GM21423 (cell line): ENCODE measurements at regions not wholly inside any gene's neighbourhood (a gene's known extent, or its start where the extent isn't known, plus 50 kb on each side); places are given as distances from the start of the nearest gene placed in this dataset.

Experiments used
- ATAC-seq: cut with Tn5 transposase; IDR thresholded peaks from one replicate; pipeline ENCODE4 v1.9.1; 2021; ENCODE audit warnings: mild to moderate bottlenecking, moderate library complexity; ENCODE audit not compliant: unreplicated experiment

DNA sequence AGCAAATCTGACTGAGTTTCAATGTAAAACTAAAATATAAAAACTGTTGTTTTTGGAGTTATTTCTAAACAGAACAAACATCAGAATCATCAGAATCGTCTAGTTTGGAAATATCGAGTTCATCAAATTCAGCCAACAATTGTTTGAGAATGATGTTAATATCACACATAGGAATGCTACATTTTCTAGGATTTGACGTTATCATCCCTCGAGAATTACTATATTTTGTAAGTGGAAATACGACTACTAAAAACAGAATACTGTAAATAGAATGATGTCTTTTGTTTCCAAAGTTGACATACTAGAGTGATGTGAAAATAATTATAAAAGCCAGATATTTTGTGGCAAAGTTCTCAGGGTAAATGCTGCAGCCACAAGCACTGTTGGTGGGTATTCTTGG lies 805.9 kb downstream of the TLE1 start:
- ATAC-seq, result no peak

DNA sequence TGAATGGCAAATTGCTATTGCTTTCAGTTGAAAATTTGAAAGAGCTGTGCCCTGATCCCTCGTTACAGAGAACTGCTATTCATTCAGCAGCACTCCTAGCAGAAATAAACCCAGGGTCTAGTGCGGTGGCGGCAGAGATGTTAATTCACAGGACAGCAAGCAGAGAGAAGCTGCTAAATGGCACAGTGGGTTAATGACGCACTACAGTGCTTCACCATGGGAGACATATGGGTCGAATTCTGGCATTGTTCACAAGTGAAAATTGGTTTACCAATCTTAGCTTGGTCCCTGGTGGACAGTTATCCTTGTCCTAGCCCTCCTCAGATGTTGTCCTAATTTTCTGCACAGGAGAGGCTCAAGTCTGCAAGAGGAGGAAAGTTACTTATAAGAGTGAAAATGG lies 807.4 kb downstream of the TLE1 start:
- ATAC-seq, result no peak

DNA sequence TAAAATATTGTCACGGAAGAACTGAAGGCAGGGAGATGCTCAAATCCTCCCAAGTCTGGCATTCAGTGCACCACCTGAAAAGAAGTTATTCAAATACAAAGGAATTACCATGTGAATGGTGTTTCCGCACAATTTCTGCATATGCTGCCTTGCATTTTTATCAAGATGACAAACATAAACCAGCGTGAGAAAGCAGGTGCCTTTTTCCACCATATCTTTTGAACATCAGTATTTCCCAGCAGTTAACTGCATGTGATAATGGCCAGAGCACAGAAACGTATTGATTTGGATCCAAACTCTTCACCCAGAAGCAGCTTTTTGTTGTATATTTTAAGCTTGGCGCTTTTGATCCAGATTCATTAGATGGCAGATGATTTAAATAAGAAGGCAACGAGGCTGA lies 808.0 kb downstream of the TLE1 start:
- ATAC-seq, result no peak

DNA sequence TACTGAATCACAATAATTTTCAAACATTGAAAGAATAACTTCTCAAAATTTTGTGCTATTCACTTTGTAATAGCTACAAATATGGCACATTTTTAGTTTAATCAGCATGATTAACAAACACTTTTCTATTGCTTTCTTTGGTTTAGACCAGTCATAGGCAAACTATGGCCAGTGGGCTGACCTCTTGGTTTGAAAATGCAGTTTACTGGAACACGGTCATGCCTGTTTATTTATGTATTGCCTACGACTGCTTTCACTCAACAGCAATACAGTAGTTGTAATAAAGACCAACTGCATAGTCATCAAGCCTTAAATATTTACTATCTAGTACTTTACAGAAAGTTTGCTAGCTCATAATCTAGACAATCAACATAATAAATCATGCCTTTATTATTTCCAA lies 810.8 kb downstream of the TLE1 start:
- no peak for ATAC-seq

DNA sequence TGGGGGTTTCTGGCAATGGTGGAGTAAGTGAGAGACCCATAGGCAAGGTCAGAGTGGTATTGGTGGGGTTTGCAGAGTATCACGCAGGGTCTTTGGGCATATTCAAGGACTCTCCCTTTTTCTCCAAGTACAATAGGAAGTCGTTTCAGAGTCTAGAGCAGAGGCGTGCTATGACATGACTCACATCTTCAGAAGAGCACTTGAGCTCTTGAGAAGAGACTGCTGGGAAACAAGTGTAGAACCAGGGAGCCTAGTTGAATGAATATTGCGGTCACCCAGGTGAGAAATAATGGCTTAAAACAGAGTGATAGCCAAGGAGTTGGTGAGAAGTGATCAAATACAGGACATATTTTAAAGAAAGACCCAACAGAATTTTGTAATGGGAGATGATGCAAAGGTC lies 813.4 kb downstream of the TLE1 start:
- no peak for ATAC-seq

DNA sequence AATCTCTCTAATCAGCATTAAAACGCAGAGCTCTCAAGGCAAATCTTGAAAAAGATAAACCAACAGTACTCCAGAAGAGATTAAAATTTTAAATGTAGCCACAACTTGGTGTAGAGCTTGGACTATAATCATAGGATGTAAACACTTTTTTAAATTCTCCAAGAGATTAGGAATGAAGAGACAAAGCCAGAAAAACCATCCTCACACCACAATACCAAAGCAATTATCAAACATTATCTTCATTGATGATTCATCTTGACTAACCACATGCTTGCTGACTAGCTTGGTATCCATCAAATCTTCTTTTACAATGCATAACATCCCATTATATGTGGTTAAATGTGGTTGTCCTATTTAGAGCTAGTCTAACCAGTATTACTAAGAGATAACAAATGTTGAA lies 815.1 kb downstream of the TLE1 start:
- ATAC-seq, result no peak

DNA sequence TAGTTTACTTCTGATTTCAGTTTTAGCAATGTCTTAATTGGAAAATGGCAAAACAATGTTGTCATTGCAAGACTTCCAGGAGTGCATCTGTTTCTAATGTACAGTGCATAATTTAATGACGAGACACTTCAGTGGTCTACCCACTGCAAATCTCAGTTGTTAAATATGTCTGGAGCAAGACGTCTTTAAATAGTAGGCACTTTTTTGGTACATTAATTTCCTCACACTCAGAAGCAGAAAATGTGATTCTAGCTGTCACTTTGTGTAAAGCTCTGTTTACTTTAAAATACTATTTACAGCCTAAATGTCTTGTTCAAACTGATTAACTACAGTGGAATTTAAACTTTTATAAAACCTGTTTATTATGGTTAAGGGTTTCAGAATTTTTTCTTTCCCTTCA lies 815.5 kb downstream of the TLE1 start:
- ATAC-seq, result no peak

DNA sequence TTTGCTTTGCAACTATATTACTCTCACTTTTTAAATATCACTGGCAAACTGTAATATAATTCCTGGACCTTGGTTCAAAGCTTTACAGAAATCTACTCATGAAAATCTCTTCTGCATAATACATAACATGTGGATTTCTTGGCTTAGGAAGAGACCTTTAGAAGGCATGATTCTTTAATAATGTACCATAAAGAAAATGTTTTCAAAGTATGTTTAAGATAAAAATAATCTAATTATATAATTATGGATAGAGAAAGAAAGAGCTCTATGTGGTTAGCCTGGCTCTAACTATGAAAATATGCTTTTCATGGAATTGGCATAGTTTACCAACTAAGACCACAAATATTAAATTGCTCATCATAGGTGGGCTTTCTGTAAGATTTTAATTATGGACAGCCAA lies 817.8 kb downstream of the TLE1 start:
- ATAC-seq, result no peak

DNA sequence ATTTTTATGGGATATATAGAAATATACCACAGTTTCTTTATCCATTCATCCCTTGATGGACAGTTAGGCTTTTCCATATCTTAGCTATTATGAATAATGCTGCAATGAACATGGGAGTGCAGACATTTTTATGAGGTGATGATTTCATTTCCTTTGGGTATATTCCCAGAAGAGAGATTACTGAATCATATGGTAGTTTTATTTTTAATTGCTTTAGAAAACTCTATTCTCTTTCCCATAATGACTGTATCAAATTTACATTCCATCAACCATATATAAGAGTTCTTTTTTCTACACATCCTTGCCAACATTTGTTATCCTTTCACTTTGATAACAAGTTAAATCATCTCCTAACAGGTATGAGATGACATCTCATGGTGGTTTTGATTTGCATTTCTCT lies 821.6 kb downstream of the TLE1 start:
- no peak for ATAC-seq

DNA sequence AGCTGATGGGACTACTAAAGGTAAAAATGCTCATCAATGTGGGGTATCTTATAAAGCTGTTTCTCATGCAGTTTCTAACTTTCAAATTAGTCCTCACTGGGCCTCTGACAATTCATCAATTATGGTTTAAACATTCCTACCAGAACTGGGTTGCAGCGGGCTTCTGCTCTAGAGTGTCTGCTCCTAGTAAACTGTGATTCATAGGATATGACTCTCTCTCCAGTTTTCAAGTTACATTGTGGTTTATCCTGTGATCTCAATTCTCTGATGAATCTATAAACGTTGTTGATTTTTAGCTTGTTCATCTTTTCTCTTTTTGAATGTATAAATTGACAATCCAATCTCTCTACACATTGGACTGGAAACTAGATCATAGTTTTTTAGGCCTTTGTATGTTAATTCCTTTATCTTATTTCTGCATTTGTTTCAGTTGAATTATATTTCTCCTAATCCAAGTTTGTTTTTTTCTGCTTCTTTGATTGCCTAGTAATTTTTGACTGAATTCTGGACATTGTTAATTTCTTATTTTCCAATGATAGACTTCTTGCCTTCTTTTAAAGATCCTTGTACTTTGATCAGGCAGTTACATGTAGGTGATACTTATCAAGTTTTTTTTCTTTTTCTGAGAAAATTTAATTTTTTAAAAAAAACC lies 822.6 kb downstream of the TLE1 start:
- ATAC-seq, result no peak

DNA sequence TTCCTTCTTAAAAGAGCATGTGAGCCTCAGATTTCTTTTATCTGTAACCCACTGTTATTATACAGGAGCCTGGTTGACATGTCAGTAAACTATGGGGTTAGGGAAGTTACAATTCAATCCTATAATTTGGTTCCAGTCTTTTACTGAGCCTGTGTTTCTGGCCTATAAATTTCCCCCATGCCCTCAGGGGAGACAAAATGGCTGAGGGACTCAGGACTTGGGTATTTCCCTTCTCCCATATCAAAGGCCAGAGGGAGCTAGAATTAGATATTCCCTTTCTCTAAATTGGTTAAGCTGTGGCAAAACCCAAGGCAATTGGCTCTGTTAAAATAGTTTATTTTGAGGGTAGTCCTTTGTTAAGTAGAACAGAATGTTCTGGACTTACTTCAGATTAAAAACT lies 823.2 kb downstream of the TLE1 start:
- ATAC-seq, result no peak

DNA sequence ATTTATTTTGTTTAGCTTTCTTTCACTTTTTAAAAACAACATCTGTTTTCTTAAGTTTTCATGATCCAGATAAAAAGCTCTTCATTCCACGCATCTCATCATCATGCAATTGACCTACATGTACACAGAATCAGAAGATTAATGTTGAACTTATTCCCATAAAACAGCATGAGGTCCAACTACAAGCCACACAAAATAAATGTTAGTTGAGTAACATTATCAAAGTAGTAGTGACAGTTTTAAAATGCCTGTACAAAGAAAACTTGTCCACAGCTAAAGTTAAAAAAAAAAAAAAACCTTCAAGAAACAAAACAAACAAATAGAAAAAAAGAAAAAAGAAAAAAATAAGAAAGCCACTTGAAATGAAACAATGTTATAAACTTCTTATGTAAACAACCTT lies 846.3 kb downstream of the TLE1 start:
- ATAC-seq, result no peak

DNA sequence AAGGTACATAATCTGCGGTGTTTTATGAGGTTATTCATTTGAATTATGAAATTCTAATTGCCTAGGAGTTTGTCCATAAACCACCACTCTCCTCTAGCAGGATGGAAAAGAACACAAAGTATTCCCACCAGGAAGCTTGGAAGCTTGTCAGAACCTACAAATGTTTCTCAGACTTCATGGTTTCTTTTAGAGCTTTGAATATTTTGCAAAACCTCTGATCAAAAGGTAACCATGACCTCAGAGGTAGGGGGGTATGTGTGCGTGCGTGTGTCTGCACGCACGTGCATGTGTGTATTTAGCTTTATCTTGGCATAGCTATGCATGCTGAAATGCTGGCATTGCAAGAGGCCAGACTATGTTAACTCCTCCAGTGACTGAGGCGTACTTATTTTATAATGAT lies 847.0 kb downstream of the TLE1 start:
- ATAC-seq, result no peak

DNA sequence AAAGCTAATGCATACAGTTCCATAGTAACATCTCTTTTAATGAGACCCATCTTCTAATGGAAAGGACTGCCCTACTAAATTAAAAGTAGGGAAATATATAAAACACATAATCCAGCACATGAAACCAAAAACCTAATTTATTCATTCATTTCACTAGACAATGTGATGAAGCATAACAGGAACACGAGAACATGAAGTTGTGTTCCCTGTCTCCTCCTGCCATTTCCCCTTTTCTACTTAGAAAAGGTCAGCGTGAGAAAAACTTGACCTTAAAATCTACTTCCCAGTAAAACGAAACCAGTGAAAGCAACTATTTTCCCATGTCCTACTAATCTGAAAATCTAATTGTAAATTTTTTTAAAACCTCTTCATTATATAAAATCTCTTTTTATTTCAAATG lies 847.5 kb downstream of the TLE1 start:
- ATAC-seq, result no peak

DNA sequence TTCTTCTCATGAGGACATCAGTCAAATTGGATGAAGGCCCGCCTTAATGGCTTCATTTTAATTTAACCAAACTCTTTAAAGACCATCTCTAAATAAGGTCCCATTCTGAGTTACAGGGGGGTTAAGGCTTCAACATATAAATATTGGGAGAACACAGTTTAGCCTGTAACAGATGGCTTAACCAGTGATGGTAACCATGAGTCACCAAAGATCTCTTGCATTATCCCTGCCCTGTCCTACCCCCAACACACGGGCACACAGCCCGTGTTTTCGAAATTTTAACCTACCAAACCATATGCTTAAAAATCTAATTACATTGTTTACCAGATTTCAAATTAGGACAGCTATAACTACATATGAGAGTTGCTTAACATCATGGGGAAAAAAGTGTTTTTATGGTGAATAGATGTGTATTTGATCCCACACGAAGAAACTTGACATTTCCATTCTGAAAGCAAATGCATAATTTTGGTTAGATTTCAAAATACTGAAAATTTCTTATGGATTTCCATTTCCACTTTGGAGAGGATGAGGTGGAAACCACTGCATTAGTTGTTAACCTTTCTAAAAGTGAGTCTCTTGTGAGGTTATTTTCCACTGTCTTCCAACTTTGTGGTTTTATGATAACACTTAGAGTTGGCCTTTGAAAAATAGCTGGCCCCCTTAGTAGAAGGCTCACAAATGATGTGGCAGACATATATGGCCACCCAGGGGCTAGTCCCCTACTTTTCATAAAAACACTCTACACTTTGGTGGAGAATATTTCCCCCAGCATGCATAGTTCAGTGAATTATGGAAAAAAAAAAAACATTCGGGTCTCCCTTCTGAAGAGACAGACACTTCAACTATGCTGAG lies 849.3 kb downstream of the TLE1 start:
- no peak for ATAC-seq

DNA sequence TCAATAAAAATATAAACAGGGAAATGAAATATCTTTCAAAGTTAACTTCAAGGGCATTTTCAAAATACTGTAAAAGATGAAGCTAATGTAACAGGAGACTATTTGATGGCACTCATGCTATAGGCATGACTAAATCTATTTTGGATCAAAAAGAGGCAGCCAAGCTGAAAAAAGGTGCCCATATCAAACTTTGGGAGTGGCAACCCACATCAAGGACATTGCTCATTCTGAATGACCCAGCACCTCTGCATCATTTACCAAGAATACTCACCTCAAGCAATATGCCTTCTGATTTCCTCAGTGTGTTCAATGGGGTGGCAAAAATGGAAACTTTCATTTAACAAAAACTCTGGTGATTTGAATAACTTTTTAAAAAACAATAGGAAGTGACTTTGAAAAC lies 853.3 kb downstream of the TLE1 start:
- no peak for ATAC-seq

DNA sequence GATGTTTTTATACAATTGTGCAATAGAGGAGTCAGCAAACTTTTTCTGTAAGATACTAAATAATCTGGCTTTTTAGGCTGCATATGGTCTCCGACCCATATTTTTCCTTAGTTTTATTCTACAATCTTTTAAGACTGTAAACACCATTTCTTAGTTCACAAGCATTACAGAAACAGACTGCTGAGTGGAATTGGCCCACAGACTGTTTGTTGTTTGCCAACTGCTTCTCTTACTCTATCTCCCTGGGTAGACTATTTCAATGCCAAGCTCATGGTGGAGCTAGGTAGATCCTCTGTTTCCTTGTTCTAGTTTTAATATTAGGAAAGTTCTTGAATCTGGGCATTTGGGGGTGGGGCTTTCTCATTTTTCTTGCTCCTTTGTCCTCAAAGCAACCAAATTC lies 857.6 kb downstream of the TLE1 start:
- no peak for ATAC-seq

DNA sequence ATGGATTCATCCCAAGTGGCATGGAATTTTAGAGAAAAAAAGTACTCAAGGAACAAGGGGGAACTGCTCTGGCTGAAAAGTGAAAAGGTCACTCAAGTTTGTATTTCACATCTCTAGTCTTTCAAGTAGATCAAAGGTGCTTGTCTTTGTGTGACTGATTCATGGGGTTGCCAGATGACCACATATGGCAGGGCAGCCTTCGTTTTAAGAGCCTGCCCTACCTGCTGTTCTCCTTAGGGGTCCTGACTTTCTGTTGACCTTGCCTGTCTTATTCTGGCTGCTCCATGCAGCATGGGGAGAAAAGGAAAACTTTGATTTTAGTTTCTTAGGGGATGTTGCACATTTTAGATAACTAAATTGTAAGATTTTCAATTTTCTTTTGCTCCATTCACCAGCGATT lies 877.7 kb downstream of the TLE1 start:
- ATAC-seq, result no peak

DNA sequence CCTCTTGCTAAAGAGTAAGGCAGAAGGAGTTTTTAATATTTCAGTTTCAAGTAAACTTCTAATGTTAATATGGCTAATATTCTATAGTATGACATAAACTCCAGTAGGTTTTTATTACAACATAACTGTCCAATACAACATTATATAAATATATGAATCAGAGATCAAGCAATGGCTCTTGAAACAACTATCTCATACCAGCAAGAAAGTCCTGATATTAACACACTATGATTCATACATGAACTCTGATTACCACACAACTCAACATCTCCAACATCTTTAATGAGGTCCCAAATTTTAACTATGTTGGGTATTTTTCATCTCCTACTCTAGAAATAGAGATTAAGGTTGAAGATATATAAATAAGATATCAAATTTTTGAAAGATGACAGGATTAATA lies 878.3 kb downstream of the TLE1 start:
- no peak for ATAC-seq

DNA sequence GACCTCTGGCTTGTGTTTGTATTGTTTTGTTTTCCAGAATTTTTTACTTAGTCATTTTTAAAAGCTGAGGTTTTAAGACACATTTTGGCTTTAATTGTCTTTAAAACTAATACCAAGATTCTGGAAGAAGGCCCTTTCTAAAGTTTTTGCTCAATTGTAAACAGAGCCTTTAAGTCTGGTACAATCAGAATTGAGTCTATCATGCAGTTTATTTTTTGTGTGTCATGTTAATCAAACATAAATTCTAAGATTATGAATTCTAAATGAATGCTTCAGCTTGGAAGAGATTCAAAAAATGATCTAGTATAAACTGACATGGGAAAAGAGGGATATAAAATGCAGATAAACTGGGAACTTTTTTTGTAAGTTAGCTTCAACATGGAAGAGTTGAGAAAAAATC lies 882.7 kb downstream of the TLE1 start:
- no peak for ATAC-seq

DNA sequence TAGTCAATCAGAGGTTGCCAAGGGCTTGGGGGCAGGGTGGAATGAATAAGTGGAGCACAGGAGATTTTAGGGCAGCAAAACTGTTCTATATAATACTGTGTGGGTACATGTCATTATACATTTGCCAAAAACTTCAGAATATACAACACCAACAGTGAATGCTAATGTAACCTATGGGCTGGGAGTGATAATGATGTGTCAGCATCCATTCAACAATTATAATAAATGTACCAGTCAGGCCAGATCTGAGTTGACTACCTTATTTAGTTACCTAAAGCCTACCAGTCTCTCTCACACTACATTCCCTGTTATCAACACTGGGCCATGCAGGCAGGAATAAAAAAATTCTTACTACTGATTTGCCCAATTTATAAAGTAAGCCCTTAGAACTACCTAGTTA lies 884.5 kb downstream of the TLE1 start:
- ATAC-seq, result no peak

DNA sequence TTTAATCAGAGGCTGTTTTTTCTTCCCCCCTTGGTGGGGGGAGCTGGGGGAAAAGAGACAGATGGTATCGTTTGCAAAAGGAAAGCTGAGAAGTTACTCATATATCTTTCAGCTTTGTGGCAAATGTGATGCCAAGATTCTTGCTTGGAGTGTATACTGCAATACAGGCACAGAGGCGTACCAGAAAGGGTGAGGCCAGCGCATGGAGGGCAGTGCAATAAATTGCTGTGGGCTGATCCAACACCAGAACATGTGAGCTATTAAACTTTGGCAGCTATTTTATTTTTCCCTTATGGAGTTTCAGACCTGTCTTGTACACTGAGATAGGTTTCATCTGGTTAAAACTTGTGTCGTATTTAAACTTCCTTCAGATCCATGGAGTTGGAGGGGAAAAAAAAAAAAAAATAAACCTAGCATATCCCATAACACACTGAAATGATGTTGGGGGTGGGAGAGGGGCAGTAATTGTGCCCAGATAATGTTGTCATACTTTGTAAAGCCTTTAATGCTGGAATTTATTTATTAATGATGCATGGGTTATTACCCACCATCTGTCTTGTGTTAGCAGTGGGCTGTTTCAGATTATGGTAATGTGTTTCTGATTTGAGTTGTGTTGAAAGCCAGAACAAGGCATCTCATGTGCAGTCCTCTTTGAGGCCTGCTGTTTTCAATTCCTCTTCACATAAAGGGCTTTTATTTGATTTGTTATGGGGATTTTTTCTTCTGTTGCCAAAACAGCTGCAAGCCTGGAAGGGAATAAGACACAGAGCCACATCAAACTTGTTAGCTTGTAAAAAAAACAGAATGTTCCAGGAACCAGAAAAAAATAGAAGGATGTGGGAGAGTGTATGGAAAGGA lies 891.3 kb downstream of the TLE1 start:
- no peak for ATAC-seq
